ENCODE measurements at regions not wholly inside any gene's neighbourhood (a gene's known extent, or its start where the extent isn't known, plus 50 kb on each side); places are given as distances from the start of the nearest gene placed in this dataset.
"Not testable (repeated sequence)": the region's sequence is repeated elsewhere in the genome, so short reads cannot be mapped to it uniquely, and the experiment has no call there.

- H3K27me3 ChIP-seq (ENCODE audit: control insufficient read depth in 2 of 2, insufficient read depth in 2 of 2, low read length in 2 of 2); POLR2A ChIA-PET; H3K9me3 Mint-ChIP-seq; H3K4me1 Mint-ChIP-seq; H3K27ac Mint-ChIP-seq; H3K27ac ChIP-seq (ENCODE audit: low read depth, low read length); H3K9me3 ChIP-seq (ENCODE audit: control insufficient read depth in 2 of 3, low read length in 3 of 3); intact Hi-C loops (cut with micrococcal nuclease); H3K36me3 ChIP-seq (ENCODE audit: control insufficient read depth in 2 of 3, insufficient read depth in 3 of 3, low read length in 3 of 3); H3K4me1 ChIP-seq (ENCODE audit: control insufficient read depth in 2 of 2, insufficient read depth in 2 of 2, low read length in 2 of 2); H3K36me3 Mint-ChIP-seq; CTCF ChIA-PET; H3K4me3 ChIP-seq (ENCODE audit: low read length); H3K4me3 Mint-ChIP-seq; ATAC-seq; H3K27me3 Mint-ChIP-seq: not testable (repeated sequence)
- peak in 8 of 9 donors; percentile 51 to 78 (median 63) for DNase-seq
Observed at GRCh38 chr9:61862431-61862971, 672.7 kb downstream of the SPATA31A7 start.

GRCh38 chr9:61864463-61864862 is 674.6 kb downstream of the SPATA31A7 start:
- ATAC-seq; intact Hi-C loops (cut with micrococcal nuclease); H3K4me1 ChIP-seq (ENCODE audit: control insufficient read depth in 2 of 2, insufficient read depth in 2 of 2, low read length in 2 of 2); H3K4me1 Mint-ChIP-seq; H3K9me3 Mint-ChIP-seq; H3K4me3 ChIP-seq (ENCODE audit: low read length); CTCF ChIA-PET; H3K27me3 ChIP-seq (ENCODE audit: control insufficient read depth in 2 of 2, insufficient read depth in 2 of 2, low read length in 2 of 2); H3K36me3 Mint-ChIP-seq; H3K36me3 ChIP-seq (ENCODE audit: control insufficient read depth in 2 of 3, insufficient read depth in 3 of 3, low read length in 3 of 3); H3K9me3 ChIP-seq (ENCODE audit: control insufficient read depth in 2 of 3, low read length in 3 of 3); H3K27ac ChIP-seq (ENCODE audit: low read depth, low read length); POLR2A ChIA-PET; H3K27me3 Mint-ChIP-seq: not testable (repeated sequence)
- peak in 1 of 9 donors; percentile 5 for DNase-seq
- Mint-ChIP-seq H3K27ac (peak overlapping the region in 1 of 9 donors; percentile 55), H3K4me3 (peak overlapping the region in 1 of 10 donors; percentile 71)

- H3K4me1 ChIP-seq (ENCODE audit: control insufficient read depth in 2 of 2, insufficient read depth in 2 of 2, low read length in 2 of 2); H3K27me3 Mint-ChIP-seq; H3K27ac ChIP-seq (ENCODE audit: low read depth, low read length); ATAC-seq; H3K36me3 Mint-ChIP-seq; H3K36me3 ChIP-seq (ENCODE audit: control insufficient read depth in 2 of 3, insufficient read depth in 3 of 3, low read length in 3 of 3); H3K4me1 Mint-ChIP-seq; H3K9me3 ChIP-seq (ENCODE audit: control insufficient read depth in 2 of 3, low read length in 3 of 3); H3K4me3 ChIP-seq (ENCODE audit: low read length); DNase-seq; intact Hi-C loops (cut with micrococcal nuclease); CTCF ChIA-PET; H3K9me3 Mint-ChIP-seq; H3K27ac Mint-ChIP-seq; POLR2A ChIA-PET; H3K27me3 ChIP-seq (ENCODE audit: control insufficient read depth in 2 of 2, insufficient read depth in 2 of 2, low read length in 2 of 2): not testable (repeated sequence)
- H3K4me3 Mint-ChIP-seq = peak overlapping the region in 9 of 10 donors; percentile 27 to 70 (median 65)
Observed at GRCh38 chr9:61868965-61869364, 679.1 kb downstream of the SPATA31A7 start.

GRCh38 chr9:61872329-61872728 is 682.5 kb downstream of the SPATA31A7 start:
- H3K27me3 ChIP-seq (ENCODE audit: control insufficient read depth in 2 of 2, insufficient read depth in 2 of 2, low read length in 2 of 2); H3K9me3 Mint-ChIP-seq; H3K36me3 Mint-ChIP-seq; H3K4me3 Mint-ChIP-seq; H3K4me1 ChIP-seq (ENCODE audit: control insufficient read depth in 2 of 2, insufficient read depth in 2 of 2, low read length in 2 of 2); H3K9me3 ChIP-seq (ENCODE audit: control insufficient read depth in 2 of 3, low read length in 3 of 3); CTCF ChIA-PET; H3K27me3 Mint-ChIP-seq; H3K27ac ChIP-seq (ENCODE audit: low read depth, low read length); DNase-seq; H3K4me3 ChIP-seq (ENCODE audit: low read length); ATAC-seq; POLR2A ChIA-PET; H3K4me1 Mint-ChIP-seq; intact Hi-C loops (cut with micrococcal nuclease); H3K27ac Mint-ChIP-seq; H3K36me3 ChIP-seq (ENCODE audit: control insufficient read depth in 2 of 3, insufficient read depth in 3 of 3, low read length in 3 of 3): not testable (repeated sequence)
